ENCODE measurements at regions not wholly inside any gene's neighbourhood (a gene's known extent, or its start where the extent isn't known, plus 50 kb on each side); places are given as distances from the start of the nearest gene placed in this dataset.

DNA sequence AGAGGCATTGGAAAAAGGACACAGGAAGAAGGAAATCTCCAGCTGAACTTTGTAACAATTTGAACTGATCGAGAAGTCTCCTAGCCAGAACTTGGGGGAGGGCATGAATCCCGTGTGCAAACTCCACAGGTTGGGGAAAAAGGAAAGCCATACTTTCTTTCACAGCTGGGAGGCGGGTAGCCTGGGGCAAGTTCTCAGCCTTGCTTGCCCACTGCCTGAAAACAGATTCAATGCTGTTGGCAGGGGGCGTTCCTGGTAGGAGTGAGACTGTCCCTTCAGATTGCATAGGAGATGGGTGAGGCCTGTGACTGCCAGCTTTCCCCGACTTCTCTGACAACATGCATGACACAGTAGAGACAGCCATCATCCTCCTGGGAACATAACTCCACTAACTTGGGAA is 289.1 kb upstream of the PHF14 start:
- TF ChIP-seq, protein P1, sequence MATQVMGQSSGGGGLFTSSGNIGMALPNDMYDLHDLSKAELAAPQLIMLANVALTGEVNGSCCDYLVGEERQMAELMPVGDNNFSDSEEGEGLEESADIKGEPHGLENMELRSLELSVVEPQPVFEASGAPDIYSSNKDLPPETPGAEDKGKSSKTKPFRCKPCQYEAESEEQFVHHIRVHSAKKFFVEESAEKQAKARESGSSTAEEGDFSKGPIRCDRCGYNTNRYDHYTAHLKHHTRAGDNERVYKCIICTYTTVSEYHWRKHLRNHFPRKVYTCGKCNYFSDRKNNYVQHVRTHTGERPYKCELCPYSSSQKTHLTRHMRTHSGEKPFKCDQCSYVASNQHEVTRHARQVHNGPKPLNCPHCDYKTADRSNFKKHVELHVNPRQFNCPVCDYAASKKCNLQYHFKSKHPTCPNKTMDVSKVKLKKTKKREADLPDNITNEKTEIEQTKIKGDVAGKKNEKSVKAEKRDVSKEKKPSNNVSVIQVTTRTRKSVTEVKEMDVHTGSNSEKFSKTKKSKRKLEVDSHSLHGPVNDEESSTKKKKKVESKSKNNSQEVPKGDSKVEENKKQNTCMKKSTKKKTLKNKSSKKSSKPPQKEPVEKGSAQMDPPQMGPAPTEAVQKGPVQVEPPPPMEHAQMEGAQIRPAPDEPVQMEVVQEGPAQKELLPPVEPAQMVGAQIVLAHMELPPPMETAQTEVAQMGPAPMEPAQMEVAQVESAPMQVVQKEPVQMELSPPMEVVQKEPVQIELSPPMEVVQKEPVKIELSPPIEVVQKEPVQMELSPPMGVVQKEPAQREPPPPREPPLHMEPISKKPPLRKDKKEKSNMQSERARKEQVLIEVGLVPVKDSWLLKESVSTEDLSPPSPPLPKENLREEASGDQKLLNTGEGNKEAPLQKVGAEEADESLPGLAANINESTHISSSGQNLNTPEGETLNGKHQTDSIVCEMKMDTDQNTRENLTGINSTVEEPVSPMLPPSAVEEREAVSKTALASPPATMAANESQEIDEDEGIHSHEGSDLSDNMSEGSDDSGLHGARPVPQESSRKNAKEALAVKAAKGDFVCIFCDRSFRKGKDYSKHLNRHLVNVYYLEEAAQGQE (IDR thresholded peaks at IDR 0.05; ENCODE audit: insufficient read depth in 1 of 2, low read depth in 2 of 2, low read length in 2 of 2), result no peak
- no peak for TF ChIP-seq POLR2AphosphoS5 (IDR thresholded peaks at IDR 0.05; ENCODE audit: low read depth, low read length)

All from PFSK-1 (cell line).